MCF 10A (cell line): ENCODE measurements at regions not wholly inside any gene's neighbourhood (a gene's known extent, or its start where the extent isn't known, plus 50 kb on each side); places are given as distances from the start of the nearest gene placed in this dataset.

ENCODE experiments used
- BruUV-seq: library from RNA; stranded (reverse); fragments of 400-500 nt; replicated peaks from 2 replicates; lab custom pipeline; 2021; lab: Mats Ljungman, UMichigan
- CTCF ChIA-PET: fragments of 300-600 bp; sonication (Branson Sonifier 250); formaldehyde crosslinking; extraction: SDS; loops from one replicate; lab custom pipeline; 2021; ENCODE audit warnings: antibody characterized with exemption, inconsistent platforms; lab: Yijun Ruan, JAX
- POLR2A ChIA-PET: fragments of 300-600, 350-650 bp; sonication (Branson Sonifier 250); formaldehyde crosslinking; extraction: SDS; loops from one replicate; lab custom pipeline; 2020; ENCODE audit warnings: antibody characterized with exemption, inconsistent platforms; lab: Yijun Ruan, JAX
- DNase-seq: peaks from one replicate; pipeline ENCODE4 v3.0.0-alpha.2; 2018; ENCODE audit not compliant: unreplicated experiment
- H3K27ac Mint-ChIP-seq: one replicate; pipeline ENCODE4 v1.8.0; 2022; ENCODE audit warnings: mild to moderate bottlenecking, low read depth, mixed read lengths; ENCODE audit not compliant: unreplicated experiment
- H3K27me3 Mint-ChIP-seq: one replicate; pipeline ENCODE4 v1.8.0; 2022; ENCODE audit warnings: mixed read lengths; ENCODE audit not compliant: insufficient read depth, unreplicated experiment
- H3K36me3 Mint-ChIP-seq: one replicate; pipeline ENCODE4 v1.8.0; 2022; ENCODE audit warnings: mild to moderate bottlenecking, moderate library complexity, mixed read lengths; ENCODE audit not compliant: insufficient read depth, unreplicated experiment
- H3K4me1 Mint-ChIP-seq: one replicate; pipeline ENCODE4 v1.8.0; 2022; ENCODE audit warnings: mixed read lengths; ENCODE audit not compliant: insufficient read depth, unreplicated experiment
- H3K4me3 Mint-ChIP-seq: one replicate; pipeline ENCODE4 v1.8.0; 2022; ENCODE audit warnings: mild to moderate bottlenecking, moderate library complexity, mixed read lengths; ENCODE audit not compliant: unreplicated experiment
- H3K9me3 Mint-ChIP-seq: one replicate; pipeline ENCODE4 v1.8.0; 2022; ENCODE audit warnings: mixed read lengths; ENCODE audit not compliant: unreplicated experiment
- intact Hi-C: fragments of 100-400 bp; cut with micrococcal nuclease; formaldehyde crosslinking; loops from 2 replicates; pipeline ENCODE4 v1.14.1; 2022
- TF ChIP-seq, protein P1 (sequence below): fragments of 200-600 bp; IDR thresholded peaks from one replicate; pipeline ENCODE4 v1.8.0; 2022; ENCODE audit warnings: antibody characterized with exemption, mild to moderate bottlenecking; ENCODE audit not compliant: unreplicated experiment

DNA sequence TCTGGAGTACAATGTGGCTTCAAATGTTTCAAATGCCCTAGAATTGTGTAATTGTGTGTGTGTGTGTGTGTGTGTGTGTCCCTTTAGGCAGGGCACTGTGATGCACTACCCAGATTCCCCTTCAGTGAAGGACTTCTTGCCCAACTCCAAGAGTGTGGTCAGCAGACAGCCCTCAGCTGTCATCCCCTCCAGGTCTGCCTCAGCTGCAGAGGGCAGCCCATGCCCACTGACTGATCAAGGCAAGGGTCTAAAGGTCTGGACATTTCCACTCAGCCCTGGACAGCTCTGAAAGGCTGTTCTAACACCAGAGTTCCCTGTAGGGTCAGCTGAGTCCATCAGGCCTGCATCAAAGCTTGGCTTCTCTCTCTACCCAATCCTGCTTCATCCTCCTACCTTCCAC, 83.9 kb upstream of the USP9X start:
- ChIA-PET POLR2A (no interaction called here), CTCF (no interaction called here)
- Mint-ChIP-seq H3K9me3 (no peaks in the 10 kb centered on the region), H3K4me3 (no peak overlapping the region), H3K27ac (no peak overlapping the region), H3K4me1 (peaks cover 9% of the 10 kb centered on the region), H3K36me3 (no peaks in the 10 kb centered on the region), H3K27me3 (peaks cover 63% of the 10 kb centered on the region)
- TF ChIP-seq, protein P1, sequence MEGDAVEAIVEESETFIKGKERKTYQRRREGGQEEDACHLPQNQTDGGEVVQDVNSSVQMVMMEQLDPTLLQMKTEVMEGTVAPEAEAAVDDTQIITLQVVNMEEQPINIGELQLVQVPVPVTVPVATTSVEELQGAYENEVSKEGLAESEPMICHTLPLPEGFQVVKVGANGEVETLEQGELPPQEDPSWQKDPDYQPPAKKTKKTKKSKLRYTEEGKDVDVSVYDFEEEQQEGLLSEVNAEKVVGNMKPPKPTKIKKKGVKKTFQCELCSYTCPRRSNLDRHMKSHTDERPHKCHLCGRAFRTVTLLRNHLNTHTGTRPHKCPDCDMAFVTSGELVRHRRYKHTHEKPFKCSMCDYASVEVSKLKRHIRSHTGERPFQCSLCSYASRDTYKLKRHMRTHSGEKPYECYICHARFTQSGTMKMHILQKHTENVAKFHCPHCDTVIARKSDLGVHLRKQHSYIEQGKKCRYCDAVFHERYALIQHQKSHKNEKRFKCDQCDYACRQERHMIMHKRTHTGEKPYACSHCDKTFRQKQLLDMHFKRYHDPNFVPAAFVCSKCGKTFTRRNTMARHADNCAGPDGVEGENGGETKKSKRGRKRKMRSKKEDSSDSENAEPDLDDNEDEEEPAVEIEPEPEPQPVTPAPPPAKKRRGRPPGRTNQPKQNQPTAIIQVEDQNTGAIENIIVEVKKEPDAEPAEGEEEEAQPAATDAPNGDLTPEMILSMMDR = no peak
- BruUV-seq = no TSS peak
- DNase-seq = no peak
- intact Hi-C loops = no loop called here

DNA sequence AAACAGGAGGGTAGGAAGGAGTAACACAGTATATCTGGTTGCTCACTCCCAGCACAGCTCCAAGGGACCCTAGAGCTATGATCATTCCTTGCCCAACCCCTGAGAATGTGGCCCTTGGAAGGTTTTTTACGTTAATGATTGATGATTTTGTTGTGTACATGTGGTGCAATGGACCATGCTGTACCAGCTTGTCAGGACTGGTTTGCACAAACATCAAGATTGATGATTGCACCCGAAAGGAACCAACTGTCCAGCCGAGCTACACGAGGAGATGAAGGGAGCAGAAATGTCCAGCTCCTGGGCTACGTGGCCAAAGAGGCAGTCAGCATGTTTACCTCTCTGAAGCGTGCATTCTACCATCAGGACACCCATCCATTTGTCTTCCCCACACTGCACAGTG, 83.2 kb upstream of the USP9X start:
- Mint-ChIP-seq H3K27me3 (peaks cover 70% of the 10 kb centered on the region), H3K4me1 (peaks cover 9% of the 10 kb centered on the region), H3K36me3 (no peaks in the 10 kb centered on the region), H3K9me3 (no peaks in the 10 kb centered on the region), H3K4me3 (no peak overlapping the region), H3K27ac (no peak overlapping the region)
- intact Hi-C loops = no loop called here
- no TSS peak for BruUV-seq
- TF ChIP-seq, protein P1 = no peak
- ChIA-PET CTCF (no interaction called here), POLR2A (no interaction called here)
- no peak for DNase-seq

DNA sequence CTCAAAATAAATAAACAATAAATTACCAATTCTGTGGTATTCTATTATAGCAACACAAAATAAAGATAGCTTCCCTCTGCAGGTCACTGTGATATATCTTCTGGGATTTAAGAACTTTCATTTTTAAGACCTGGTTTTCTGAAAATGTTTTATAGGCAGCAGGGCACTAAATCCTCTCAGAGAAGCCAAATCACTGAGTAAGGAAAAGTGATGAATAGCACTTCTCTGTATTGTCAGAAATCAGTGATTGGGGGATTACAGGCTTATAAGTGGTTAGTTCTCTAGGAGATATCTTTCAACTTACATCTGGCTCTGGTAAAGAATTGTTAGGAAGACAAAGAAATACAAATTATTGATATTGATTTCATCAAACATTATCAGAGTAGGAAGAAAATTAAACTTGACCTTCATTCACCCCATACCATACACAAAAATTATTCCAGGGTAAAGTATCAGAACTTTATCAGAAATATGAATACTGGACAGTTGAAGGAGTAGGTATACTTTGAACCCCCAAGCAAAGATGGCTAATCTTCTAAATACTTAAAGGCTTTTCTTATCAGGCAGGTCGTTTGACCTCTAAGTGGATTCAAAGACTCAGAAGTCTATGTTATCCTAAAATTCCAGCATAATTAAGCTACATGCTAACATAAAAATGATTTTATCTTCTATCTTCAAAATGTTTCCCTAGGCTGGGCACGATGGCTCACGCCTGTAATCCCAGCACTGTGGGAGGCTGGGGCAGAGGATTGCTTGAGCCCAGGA, 81.6 kb upstream of the USP9X start:
- CTCF ChIA-PET = no interaction called here
- BruUV-seq = no TSS peak
- peaks cover 9% of the 10 kb centered on the region for H3K4me1 Mint-ChIP-seq
- intact Hi-C loops = no loop called here
- POLR2A ChIA-PET = no interaction called here
- peaks cover 76% of the 10 kb centered on the region for H3K27me3 Mint-ChIP-seq
- no peaks in the 10 kb centered on the region for H3K9me3 Mint-ChIP-seq
- no peak overlapping the region for H3K27ac Mint-ChIP-seq
- DNase-seq = no peak
- no peaks in the 10 kb centered on the region for H3K36me3 Mint-ChIP-seq
- no peak overlapping the region for H3K4me3 Mint-ChIP-seq
- TF ChIP-seq, protein P1 = no peak

DNA sequence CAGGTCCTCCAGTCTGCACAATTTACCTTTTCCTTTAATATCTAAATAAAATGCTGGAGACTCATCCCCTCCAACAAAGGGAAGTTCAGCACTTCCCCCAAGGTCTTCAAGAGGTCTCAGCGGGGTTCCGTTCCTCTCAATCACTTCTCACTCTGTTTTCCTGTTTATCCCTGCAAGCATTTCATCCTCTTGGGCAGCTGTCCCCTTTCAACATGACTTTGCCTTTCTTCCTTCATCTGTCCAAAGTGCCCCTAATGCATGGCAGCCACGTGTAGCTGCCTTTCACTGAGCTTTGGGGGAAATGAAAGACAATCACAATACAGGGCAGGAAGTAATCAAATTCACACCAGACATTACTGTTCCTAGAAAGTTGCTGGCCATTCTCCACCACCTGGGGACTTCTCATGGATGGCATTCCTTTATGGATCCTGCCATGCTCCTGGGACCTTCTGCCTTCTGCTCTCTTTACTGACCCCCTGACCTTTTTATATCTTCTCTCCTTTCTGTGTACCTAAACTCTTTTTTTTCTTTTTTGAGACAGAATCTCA, 79.7 kb upstream of the USP9X start:
- Mint-ChIP-seq H3K4me3 (no peak overlapping the region), H3K36me3 (no peaks in the 10 kb centered on the region), H3K9me3 (no peaks in the 10 kb centered on the region), H3K4me1 (peaks cover 10% of the 10 kb centered on the region), H3K27me3 (peaks cover 83% of the 10 kb centered on the region), H3K27ac (no peak overlapping the region)
- TF ChIP-seq, protein P1 = no peak
- no TSS peak for BruUV-seq
- no peak for DNase-seq
- intact Hi-C loops = no loop called here
- ChIA-PET POLR2A (no interaction called here), CTCF (no interaction called here)
